GM12872 (cell line): ENCODE measurements at regions not wholly inside any gene's neighbourhood (a gene's known extent, or its start where the extent isn't known, plus 50 kb on each side); places are given as distances from the start of the nearest gene placed in this dataset.

Experiments used
- TF ChIP-seq, protein P1 (sequence below): IDR thresholded peaks from 3 replicates; pipeline ENCODE4 v1.5.1; 2011; ENCODE audit warnings: low read depth, mild to moderate bottlenecking, low read length, moderate library complexity; ENCODE audit not compliant: insufficient read depth

DNA sequence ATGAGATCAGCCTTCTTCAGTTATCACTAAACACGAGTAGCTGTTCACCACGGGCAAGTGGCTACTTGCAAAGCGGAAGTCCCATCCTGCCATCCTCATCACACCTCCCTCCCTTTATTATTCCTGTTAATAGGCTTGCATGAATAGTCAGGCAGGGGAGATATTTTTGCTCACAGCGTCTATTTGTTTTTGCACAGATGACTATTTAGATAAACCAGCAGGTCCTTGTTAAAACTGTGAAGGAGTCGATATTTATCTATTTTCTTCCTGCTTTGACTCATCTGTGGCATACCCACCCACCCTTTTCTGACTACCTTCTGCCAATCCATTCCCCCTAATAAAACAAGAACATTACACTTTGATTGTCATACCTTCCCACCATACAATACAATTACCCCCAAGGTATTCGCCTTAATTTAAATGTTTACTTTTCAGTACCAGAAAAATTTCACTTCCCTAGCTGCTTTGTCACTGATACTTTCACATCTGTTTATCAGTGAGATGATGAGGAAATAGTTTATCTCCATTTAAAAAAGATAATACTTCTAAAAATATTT lies 96.6 kb upstream of the BANK1 start:
- TF ChIP-seq, protein P1, sequence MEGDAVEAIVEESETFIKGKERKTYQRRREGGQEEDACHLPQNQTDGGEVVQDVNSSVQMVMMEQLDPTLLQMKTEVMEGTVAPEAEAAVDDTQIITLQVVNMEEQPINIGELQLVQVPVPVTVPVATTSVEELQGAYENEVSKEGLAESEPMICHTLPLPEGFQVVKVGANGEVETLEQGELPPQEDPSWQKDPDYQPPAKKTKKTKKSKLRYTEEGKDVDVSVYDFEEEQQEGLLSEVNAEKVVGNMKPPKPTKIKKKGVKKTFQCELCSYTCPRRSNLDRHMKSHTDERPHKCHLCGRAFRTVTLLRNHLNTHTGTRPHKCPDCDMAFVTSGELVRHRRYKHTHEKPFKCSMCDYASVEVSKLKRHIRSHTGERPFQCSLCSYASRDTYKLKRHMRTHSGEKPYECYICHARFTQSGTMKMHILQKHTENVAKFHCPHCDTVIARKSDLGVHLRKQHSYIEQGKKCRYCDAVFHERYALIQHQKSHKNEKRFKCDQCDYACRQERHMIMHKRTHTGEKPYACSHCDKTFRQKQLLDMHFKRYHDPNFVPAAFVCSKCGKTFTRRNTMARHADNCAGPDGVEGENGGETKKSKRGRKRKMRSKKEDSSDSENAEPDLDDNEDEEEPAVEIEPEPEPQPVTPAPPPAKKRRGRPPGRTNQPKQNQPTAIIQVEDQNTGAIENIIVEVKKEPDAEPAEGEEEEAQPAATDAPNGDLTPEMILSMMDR, result no peak

DNA sequence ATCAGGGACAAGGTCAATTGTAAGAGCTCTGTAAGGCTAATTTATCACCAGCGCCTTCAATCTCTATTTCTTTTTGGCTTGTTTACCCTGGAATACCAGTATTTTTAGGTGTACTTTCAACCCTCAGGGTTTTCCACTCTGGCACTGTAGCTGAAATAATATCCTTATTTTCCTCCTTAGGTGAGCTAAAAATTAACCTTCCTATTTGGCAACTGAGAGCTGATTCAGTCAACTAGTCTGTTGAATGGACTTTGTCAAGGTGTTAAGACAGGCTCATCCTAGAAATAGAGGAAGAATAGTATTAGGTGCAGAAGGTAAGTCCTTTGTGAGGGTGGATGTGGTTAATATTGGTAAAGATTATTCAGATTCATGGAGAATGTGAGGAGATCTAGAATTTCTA lies 101.3 kb upstream of the BANK1 start:
- TF ChIP-seq, protein P1, result no peak

DNA sequence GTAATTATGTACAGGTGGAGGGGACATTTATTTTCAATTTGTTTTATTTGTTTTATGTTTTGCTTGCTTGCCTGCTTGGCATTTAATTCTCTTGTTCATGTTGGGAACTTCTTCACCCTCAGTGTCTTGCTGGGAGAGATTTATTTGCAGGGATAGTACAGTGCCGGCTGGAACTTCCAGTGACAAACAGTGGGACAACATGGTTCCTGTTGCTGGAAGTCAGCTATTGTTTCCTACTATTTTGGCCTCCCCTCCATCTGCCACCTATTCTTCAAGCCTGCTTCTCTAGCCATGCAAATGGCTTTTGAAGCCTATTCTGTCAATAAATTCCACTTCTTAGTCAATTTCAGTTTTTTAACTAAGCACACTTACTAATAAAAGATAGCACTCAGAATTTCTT lies 105.4 kb upstream of the BANK1 start:
- TF ChIP-seq, protein P1, result no peak

DNA sequence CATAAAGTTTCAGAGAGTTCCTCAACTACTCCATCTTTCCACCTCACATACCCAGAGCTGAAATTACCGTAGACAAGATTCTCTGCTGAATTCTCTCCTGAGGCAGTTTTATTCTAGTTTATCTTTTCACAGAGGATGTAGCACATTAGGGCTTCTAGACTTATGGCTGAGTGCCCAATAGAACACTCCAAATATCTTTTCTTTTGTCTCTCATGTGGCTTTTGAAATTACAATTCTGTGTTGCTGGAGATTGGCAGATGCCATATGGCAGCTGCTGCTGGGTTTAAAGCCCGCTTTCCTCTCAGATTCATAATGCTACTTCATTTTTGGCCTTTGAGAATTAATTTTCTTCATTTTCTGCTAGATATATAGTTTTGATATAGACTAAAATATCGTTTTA lies 107.6 kb upstream of the BANK1 start:
- TF ChIP-seq, protein P1, result no peak

DNA sequence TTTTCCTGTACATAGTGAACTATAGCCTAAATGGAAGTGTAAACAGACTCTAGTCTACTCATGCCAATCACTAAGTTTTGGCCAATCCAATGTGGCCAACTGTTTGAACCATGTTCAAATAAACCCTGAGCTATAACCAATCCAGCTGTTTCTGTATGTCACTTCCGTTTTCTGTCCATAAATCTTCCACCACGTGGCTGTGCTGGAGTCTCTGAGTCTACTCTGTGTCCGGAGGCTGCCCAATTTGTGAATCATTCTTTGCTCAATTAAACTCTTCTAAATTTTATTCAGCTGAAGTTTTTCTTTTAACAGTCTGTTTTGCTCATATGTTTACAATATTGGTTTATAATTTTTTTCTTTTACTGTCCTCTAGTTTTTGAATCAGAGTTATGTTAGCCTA lies 112.3 kb upstream of the BANK1 start:
- TF ChIP-seq, protein P1, result no peak

DNA sequence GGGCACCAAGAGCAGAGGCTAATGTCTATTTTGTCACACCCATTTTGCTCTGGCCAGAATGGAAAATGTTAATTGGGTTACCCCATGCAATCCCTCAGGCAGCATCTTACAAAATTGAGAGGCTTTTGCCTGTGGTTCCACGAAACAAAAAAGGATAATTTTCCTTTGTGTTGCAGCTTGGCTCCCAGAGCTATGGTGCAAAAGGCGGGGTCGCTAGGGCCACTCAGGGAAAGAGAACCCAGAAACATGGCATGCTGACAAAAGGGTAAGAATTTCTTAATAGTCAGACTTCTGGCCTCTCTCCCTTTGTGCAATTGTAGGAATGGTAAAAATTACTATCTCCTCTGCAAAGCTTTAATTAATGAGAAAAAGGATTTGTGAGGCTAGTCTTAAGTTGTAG lies 119.6 kb upstream of the BANK1 start:
- TF ChIP-seq, protein P1, result no peak

DNA sequence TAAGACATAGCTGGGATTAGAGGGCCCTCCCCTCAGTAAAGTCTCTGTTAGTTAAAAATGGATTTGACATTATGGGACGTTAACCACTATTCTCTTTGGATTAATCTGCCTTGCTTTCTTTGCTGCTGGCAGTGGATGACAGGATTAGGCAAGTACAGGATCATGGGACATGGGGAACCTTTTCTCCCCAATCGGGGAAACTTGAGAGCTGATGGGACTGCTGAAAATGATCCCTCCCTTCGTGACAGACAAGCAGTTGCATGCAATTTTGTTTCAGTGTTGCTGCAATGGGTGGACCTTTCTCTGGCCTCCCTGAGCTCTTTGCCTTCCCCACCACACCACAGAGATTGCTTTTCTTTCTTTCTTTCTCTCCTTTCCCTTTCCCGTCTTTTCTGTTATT lies 120.2 kb upstream of the BANK1 start:
- TF ChIP-seq, protein P1, result no peak

DNA sequence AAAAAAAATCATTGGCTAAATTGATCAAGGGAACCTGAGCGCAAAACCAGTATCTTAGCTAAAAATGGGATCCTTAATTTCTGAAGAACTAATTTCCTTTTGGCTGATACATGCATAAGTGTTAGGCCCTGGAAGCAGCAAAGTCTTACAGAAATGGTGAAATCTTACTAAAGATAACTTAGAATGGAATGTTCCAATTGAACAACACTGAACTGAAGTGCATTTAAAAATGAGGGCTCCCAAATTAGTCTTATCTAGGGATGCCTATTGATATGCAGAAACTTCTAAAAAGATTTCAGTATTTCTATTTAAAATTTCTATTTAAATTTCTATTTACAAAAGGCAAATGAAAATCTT lies 120.7 kb upstream of the BANK1 start:
- TF ChIP-seq, protein P1, result no peak
